Activated naive CD8-positive, alpha-beta T cell treated with anti-CD3 and anti-CD28 coated beads, Interleukin-2, amount 50 U/mL, for 24 hours (primary cell): ENCODE measurements at regions not wholly inside any gene's neighbourhood (a gene's known extent, or its start where the extent isn't known, plus 50 kb on each side); places are given as distances from the start of the nearest gene placed in this dataset.
"Not testable (repeated sequence)": the region's sequence is repeated elsewhere in the genome, so short reads cannot be mapped to it uniquely, and the experiment has no call there.

Source experiments
- ATAC-seq: fragments of 150-1000 bp; cut with Tn5 transposase; one replicate; pipeline ENCODE4 v1.10.0; 2021
- DNase-seq: peaks from one replicate; pipeline ENCODE4 v3.0.0; 2021
- H3K27ac Mint-ChIP-seq: one replicate; pipeline ENCODE4 v1.8.0; 2021; ENCODE audit warnings: mild to moderate bottlenecking, mixed read lengths
- H3K27me3 Mint-ChIP-seq: one replicate; pipeline ENCODE4 v1.8.0; 2021; ENCODE audit warnings: mixed read lengths
- H3K36me3 Mint-ChIP-seq: one replicate; pipeline ENCODE4 v1.8.0; 2021; ENCODE audit warnings: low read depth, mixed read lengths
- H3K4me1 Mint-ChIP-seq: one replicate; pipeline ENCODE4 v1.8.0; 2021; ENCODE audit warnings: mixed read lengths
- H3K4me3 Mint-ChIP-seq: one replicate; pipeline ENCODE4 v1.8.0; 2021; ENCODE audit warnings: mild to moderate bottlenecking, moderate library complexity, mixed read lengths
- H3K9me3 Mint-ChIP-seq: one replicate; pipeline ENCODE4 v1.8.0; 2021; ENCODE audit warnings: mixed read lengths

DNA sequence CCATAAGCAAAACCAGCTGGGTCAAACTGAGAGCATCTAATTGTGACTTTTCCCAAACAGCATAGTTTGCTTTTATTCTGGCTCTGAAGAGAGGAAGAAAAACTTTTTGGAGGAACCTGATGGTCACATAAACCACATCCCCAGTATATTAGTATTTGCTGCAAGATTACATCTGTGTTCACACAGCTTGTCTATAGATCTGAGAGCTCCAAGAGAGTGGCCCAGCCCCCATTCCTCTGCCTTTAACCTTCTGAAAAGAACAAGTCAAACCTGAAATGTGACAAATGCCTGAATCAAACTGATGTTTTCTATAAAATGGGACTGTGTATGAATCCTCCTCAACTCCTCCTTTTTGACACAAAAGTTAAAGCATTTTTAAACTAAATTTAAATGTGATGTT lies 435.2 kb downstream of the ZNF479 start:
- H3K9me3 Mint-ChIP-seq: peaks cover 39% of the 10 kb centered on the region

GRCh38 chr7:56686276-56686859 lies 445.9 kb downstream of the ZNF479 start:
- Mint-ChIP-seq H3K27me3 (no peaks in the 10 kb centered on the region), H3K9me3 (peaks cover 66% of the 10 kb centered on the region), H3K27ac (no peak overlapping the region), H3K36me3 (peaks cover 7% of the 10 kb centered on the region), H3K4me3 (no peak overlapping the region), H3K4me1 (no peaks in the 10 kb centered on the region)
- no peak for ATAC-seq
- DNase-seq: no peak

More for the DNA sequence above, 435.2 kb downstream of the ZNF479 start:
- not testable (repeated sequence) for DNase-seq, H3K36me3 Mint-ChIP-seq, ATAC-seq, H3K4me3 Mint-ChIP-seq, H3K27ac Mint-ChIP-seq, H3K4me1 Mint-ChIP-seq, H3K27me3 Mint-ChIP-seq

- Mint-ChIP-seq H3K9me3 (peaks cover 56% of the 10 kb centered on the region), H3K36me3 (peaks cover 6% of the 10 kb centered on the region), H3K27ac (no peak overlapping the region), H3K27me3 (no peaks in the 10 kb centered on the region), H3K4me3 (no peak overlapping the region), H3K4me1 (no peaks in the 10 kb centered on the region)
- DNase-seq (no peak), ATAC-seq (no peak)
Measured at GRCh38 chr7:56639173-56639746, 493.0 kb downstream of the ZNF479 start.

GRCh38 chr7:56609852-56610355 lies 493.7 kb upstream of the NUPR2 start:
- DNase-seq (no peak), ATAC-seq (no peak)
- H3K27ac Mint-ChIP-seq: no peak overlapping the region
- H3K4me3 Mint-ChIP-seq: no peak overlapping the region
- H3K36me3 Mint-ChIP-seq: no peaks in the 10 kb centered on the region
- peaks cover 33% of the 10 kb centered on the region for H3K9me3 Mint-ChIP-seq
- H3K4me1 Mint-ChIP-seq: no peaks in the 10 kb centered on the region
- H3K27me3 Mint-ChIP-seq: no peaks in the 10 kb centered on the region

- H3K36me3 Mint-ChIP-seq: no peaks in the 10 kb centered on the region
- no peaks in the 10 kb centered on the region for H3K4me1 Mint-ChIP-seq
- ATAC-seq (no peak), DNase-seq (no peak)
- no peaks in the 10 kb centered on the region for H3K27me3 Mint-ChIP-seq
- H3K9me3 Mint-ChIP-seq: peaks cover 34% of the 10 kb centered on the region
- H3K4me3 Mint-ChIP-seq: no peak overlapping the region
- no peak overlapping the region for H3K27ac Mint-ChIP-seq
Measured at GRCh38 chr7:56605146-56605545, 488.9 kb upstream of the NUPR2 start.

GRCh38 chr7:56578612-56579011 lies 462.4 kb upstream of the NUPR2 start:
- no peaks in the 10 kb centered on the region for H3K4me1 Mint-ChIP-seq
- peaks cover 45% of the 10 kb centered on the region for H3K9me3 Mint-ChIP-seq
- no peak for ATAC-seq
- no peak for DNase-seq
- H3K27ac Mint-ChIP-seq: no peak overlapping the region
- H3K36me3 Mint-ChIP-seq: no peaks in the 10 kb centered on the region
- no peaks in the 10 kb centered on the region for H3K27me3 Mint-ChIP-seq
- no peak overlapping the region for H3K4me3 Mint-ChIP-seq

GRCh38 chr7:56570968-56571367 lies 454.8 kb upstream of the NUPR2 start:
- Mint-ChIP-seq H3K4me3 (no peak overlapping the region), H3K27ac (no peak overlapping the region), H3K27me3 (no peaks in the 10 kb centered on the region), H3K36me3 (no peaks in the 10 kb centered on the region), H3K4me1 (no peaks in the 10 kb centered on the region), H3K9me3 (peaks cover 22% of the 10 kb centered on the region)
- no peak for ATAC-seq
- no peak for DNase-seq

DNA sequence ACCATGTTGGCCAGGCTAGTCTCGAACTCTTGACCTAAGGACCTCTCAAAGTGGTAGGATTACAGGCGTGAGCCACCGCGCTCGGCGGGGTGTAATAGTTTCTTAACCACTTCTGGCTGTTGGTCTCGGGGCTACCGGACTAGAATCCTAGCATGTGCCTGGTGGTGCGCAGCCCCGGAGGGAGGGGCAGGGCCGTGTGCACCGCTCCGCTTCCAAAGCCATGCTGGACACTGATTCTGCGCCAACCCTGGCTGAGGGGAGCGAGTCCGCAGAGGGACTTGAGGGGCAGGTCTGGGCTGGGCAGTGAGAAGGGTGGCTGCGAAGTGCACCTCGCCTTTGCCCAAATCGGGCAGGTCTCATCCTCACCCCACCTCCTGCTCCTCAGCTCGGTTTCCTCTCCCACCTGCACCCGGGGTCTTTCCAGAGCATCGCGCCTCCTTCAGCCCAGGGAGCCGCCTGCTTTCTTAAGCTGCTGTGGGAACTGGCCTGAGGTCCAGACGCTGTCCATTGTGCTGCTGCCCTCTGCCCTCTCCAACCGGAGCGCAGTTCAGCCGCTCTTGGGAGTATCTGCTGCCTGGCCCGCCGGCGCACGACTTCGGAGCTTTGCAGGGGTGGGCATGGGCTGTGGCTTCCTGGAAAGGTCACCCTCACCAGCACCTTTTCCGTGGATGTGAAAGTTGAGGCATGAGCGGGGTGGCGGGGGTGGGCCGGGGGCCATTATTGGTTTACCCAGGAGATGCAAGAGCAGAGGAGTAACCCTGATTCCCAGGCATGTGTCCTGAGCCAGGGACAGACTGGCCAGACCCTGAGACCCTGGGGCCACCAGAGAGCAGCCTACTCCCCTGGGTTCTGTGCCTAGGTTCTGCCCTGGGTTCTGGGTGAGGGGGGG lies 422.6 kb upstream of the NUPR2 start:
- Mint-ChIP-seq H3K9me3 (peaks cover 20% of the 10 kb centered on the region), H3K27me3 (no peaks in the 10 kb centered on the region), H3K36me3 (no peaks in the 10 kb centered on the region), H3K4me1 (no peaks in the 10 kb centered on the region), H3K27ac (no peak overlapping the region), H3K4me3 (no peak overlapping the region)
- ATAC-seq (no peak), DNase-seq (no peak)

DNA sequence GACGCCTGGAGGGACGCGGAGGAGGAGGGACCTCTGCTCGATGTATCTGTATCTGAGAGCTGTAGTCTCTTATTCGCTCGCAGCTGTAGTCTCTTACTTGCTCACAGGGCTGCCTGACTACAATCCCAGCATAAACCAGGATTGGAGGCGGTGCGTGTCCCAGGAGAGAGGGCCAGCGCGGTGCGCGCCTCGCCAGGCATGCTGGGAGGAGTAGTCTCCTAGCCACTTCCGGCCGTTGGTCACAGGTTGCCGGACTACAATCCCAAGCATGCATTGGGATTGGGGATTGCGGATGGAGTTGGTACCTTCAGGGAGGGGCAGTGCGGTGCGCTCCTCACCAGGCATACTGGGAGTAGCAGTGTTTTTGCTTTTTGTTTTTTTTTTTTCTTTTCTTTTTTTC lies 421.7 kb upstream of the NUPR2 start:
- Mint-ChIP-seq H3K27ac (no peak overlapping the region), H3K9me3 (peaks cover 25% of the 10 kb centered on the region), H3K27me3 (no peaks in the 10 kb centered on the region), H3K36me3 (no peaks in the 10 kb centered on the region), H3K4me1 (no peaks in the 10 kb centered on the region), H3K4me3 (no peak overlapping the region)
- DNase-seq (no peak), ATAC-seq (no peak)

DNA sequence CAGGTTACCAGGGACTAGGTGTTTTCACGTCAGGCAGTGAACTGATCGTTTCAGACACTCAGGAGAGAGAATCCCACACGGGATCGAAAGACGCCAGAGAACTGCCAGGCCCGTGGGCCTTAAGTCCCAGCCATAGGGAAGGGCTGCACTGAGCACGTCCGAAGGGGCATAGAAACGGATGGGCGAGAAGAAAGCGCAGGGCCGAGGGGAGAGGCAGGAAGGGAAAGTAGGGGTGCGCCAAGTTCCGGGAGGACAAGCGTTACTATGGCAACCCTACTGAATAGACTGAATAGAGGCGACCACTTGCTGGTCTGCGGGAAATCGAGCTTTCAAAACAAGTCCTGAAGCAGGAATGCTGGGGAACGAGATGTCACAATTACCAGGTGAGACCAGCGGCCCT lies 421.3 kb upstream of the NUPR2 start:
- no peak for DNase-seq
- H3K9me3 Mint-ChIP-seq: peaks cover 25% of the 10 kb centered on the region
- no peaks in the 10 kb centered on the region for H3K27me3 Mint-ChIP-seq
- H3K27ac Mint-ChIP-seq: no peak overlapping the region
- no peaks in the 10 kb centered on the region for H3K36me3 Mint-ChIP-seq
- no peak for ATAC-seq
- H3K4me1 Mint-ChIP-seq: no peaks in the 10 kb centered on the region
- H3K4me3 Mint-ChIP-seq: no peak overlapping the region

GRCh38 chr7:56495165-56495564 lies 378.9 kb upstream of the NUPR2 start:
- H3K27me3 Mint-ChIP-seq: no peaks in the 10 kb centered on the region
- no peaks in the 10 kb centered on the region for H3K4me1 Mint-ChIP-seq
- peaks cover 2% of the 10 kb centered on the region for H3K36me3 Mint-ChIP-seq
- DNase-seq (no peak), ATAC-seq (no peak)
- no peak overlapping the region for H3K27ac Mint-ChIP-seq
- no peak overlapping the region for H3K4me3 Mint-ChIP-seq
- H3K9me3 Mint-ChIP-seq: peaks cover 20% of the 10 kb centered on the region

DNA sequence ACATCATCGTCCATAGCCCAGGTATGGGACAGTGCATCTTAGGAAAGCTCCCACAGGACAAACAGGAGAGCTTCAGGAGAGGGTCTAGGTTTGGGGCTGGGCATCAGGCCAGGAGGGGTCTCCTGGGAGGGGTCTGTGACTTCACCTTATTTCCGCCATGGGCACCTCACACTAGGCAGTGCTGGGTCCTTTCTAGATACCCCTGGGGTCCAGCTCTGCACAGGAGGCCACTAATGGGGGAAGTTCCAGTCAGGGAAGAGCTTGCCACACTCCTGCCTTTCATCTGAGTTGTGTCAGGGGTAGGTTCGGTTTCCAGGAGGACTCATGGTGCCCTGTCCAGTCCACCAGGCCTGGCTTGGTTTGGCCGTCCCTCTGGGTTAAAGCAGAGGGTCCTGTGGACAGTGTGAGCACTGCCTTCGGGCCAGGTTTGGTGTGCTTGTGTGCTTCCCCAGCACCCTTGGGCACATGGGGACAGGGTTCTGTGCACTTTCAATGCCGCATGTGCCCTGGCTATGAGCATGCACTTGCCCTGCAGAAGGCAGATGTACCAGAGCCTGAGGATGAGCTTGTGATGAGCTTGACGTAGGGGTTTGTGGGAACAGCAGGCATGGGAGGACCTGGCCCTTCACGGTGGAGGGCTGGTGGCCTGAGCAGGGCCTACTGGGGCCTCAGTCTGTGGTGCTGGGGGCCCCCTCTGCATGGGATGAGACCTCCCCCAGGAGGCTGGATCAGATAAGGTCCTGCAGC lies 377.7 kb upstream of the NUPR2 start:
- H3K27ac Mint-ChIP-seq: no peak overlapping the region
- ATAC-seq: no peak
- H3K4me3 Mint-ChIP-seq: no peak overlapping the region
- no peak for DNase-seq
- no peaks in the 10 kb centered on the region for H3K4me1 Mint-ChIP-seq
- peaks cover 17% of the 10 kb centered on the region for H3K9me3 Mint-ChIP-seq
- peaks cover 2% of the 10 kb centered on the region for H3K36me3 Mint-ChIP-seq
- no peaks in the 10 kb centered on the region for H3K27me3 Mint-ChIP-seq

- no peaks in the 10 kb centered on the region for H3K27me3 Mint-ChIP-seq
- H3K4me3 Mint-ChIP-seq: no peak overlapping the region
- no peak for ATAC-seq
- peaks cover 19% of the 10 kb centered on the region for H3K9me3 Mint-ChIP-seq
- H3K27ac Mint-ChIP-seq: no peak overlapping the region
- no peak for DNase-seq
- H3K36me3 Mint-ChIP-seq: peaks cover 2% of the 10 kb centered on the region
- H3K4me1 Mint-ChIP-seq: no peaks in the 10 kb centered on the region
Measured at GRCh38 chr7:56493196-56493595, 377.0 kb upstream of the NUPR2 start.

DNA sequence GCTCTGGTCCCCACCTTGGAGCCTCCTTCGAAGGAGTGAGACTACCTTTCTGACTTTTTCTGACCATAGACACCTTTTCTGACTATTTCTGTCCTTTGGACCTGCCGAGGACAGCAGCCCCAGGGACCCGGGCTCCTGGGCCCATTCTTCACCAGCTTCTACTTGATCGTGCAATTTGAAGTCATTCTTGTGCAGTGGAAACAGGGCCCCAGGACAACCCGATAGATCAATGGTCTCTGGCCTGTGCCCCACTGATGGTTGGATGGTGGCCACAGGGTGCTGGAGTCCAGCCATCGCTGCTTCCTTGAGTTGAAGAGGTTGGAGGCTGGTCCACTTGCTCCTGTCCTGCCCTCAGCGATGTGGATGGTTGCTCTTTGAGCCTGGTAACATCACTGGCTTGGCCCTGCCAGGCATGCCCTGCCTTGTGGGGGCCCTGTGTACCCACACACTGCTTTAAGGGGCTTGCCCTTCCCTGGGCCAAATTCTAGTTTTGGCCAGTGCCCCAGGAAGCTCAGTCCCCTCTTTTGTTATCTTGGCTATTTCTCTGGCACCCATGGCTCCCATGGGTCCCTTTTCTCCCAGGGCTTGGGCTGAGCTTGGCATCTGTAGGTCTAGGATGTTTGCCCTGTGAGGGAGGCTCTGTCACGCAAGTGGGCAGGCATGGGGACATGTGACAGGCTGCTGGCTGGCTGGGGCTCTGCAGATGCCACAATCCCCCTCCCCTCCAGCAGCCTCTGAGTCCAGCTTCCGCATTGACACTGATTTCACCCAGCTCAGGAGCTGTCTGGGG lies 375.6 kb upstream of the NUPR2 start:
- Mint-ChIP-seq H3K36me3 (peaks cover 2% of the 10 kb centered on the region), H3K9me3 (peaks cover 27% of the 10 kb centered on the region), H3K27me3 (no peaks in the 10 kb centered on the region), H3K4me3 (no peak overlapping the region), H3K27ac (no peak overlapping the region), H3K4me1 (no peaks in the 10 kb centered on the region)
- no peak for ATAC-seq
- DNase-seq: no peak
